A549 (cell line): ENCODE measurements at regions not wholly inside any gene's neighbourhood (a gene's known extent, or its start where the extent isn't known, plus 50 kb on each side); places are given as distances from the start of the nearest gene placed in this dataset.

ENCODE experiments used
- CBX2 ChIP-seq: fragments of 200-600 bp; sonication (generic); IDR thresholded peaks from 2 replicates; pipeline ENCODE4 v1.6.1; 2016; ENCODE audit warnings: low read depth, mild to moderate bottlenecking, borderline replicate concordance
- CTCF ChIP-seq: fragments of >200 bp; sonication (Bioruptor Twin); formaldehyde crosslinking; IDR thresholded peaks from 3 replicates; pipeline ENCODE4 v1.5.1; 2016
- EP300 ChIP-seq, 2 experiments: fragments of >200 bp; sonication (Bioruptor Twin); formaldehyde crosslinking; IDR thresholded peaks; 2 replicates in 1 of 2; 3 replicates in 1 of 2; pipeline ENCODE4 v1.6.1; 2016 to 2017
- ESRRA ChIP-seq: fragments of 150-350 bp; IDR thresholded peaks from 2 replicates; pipeline ENCODE4 v1.6.1; 2014; ENCODE audit warnings: mild to moderate bottlenecking, low read length, borderline replicate concordance
- MAFK ChIP-seq: fragments of 450-650 bp; IDR thresholded peaks from 2 replicates; pipeline ENCODE4 v1.6.1; 2014; ENCODE audit not compliant: partially characterized antibody
- MAX ChIP-seq: IDR thresholded peaks from 2 replicates; pipeline ENCODE4 v1.6.1; 2012
- POLR2A ChIP-seq: IDR thresholded peaks from 2 replicates; pipeline ENCODE4 v1.6.1; 2012; ENCODE audit warnings: mild to moderate bottlenecking, low read length
- TF ChIP-seq, protein P1 (sequence below): fragments of 450-650 bp; IDR thresholded peaks from 2 replicates; pipeline ENCODE4 v1.6.1; 2014; ENCODE audit warnings: antibody characterized with exemption
- TF ChIP-seq, protein P2 (sequence below): fragments of 200-600 bp; sonication (generic); IDR thresholded peaks from 2 replicates; pipeline ENCODE4 v1.6.1; 2016; ENCODE audit warnings: antibody characterized with exemption, mild to moderate bottlenecking, moderate library complexity

- TF ChIP-seq CTCF = no peak
- TF ChIP-seq CBX2 = no peak
- TF ChIP-seq, protein P1, sequence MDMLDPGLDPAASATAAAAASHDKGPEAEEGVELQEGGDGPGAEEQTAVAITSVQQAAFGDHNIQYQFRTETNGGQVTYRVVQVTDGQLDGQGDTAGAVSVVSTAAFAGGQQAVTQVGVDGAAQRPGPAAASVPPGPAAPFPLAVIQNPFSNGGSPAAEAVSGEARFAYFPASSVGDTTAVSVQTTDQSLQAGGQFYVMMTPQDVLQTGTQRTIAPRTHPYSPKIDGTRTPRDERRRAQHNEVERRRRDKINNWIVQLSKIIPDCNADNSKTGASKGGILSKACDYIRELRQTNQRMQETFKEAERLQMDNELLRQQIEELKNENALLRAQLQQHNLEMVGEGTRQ = no peak
- TF ChIP-seq MAFK = no peak
- no peak for TF ChIP-seq EP300 (IDR thresholded peaks at IDR 0.05)
- TF ChIP-seq POLR2A = no peak
- TF ChIP-seq ESRRA = no peak
- TF ChIP-seq MAX = no peak
- TF ChIP-seq, protein P2, sequence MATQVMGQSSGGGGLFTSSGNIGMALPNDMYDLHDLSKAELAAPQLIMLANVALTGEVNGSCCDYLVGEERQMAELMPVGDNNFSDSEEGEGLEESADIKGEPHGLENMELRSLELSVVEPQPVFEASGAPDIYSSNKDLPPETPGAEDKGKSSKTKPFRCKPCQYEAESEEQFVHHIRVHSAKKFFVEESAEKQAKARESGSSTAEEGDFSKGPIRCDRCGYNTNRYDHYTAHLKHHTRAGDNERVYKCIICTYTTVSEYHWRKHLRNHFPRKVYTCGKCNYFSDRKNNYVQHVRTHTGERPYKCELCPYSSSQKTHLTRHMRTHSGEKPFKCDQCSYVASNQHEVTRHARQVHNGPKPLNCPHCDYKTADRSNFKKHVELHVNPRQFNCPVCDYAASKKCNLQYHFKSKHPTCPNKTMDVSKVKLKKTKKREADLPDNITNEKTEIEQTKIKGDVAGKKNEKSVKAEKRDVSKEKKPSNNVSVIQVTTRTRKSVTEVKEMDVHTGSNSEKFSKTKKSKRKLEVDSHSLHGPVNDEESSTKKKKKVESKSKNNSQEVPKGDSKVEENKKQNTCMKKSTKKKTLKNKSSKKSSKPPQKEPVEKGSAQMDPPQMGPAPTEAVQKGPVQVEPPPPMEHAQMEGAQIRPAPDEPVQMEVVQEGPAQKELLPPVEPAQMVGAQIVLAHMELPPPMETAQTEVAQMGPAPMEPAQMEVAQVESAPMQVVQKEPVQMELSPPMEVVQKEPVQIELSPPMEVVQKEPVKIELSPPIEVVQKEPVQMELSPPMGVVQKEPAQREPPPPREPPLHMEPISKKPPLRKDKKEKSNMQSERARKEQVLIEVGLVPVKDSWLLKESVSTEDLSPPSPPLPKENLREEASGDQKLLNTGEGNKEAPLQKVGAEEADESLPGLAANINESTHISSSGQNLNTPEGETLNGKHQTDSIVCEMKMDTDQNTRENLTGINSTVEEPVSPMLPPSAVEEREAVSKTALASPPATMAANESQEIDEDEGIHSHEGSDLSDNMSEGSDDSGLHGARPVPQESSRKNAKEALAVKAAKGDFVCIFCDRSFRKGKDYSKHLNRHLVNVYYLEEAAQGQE = no peak
Measured at GRCh38 chr13:77391475-77391874, 64.6 kb upstream of the MYCBP2 start.
